ENCODE measurements at regions not wholly inside any gene's neighbourhood (a gene's known extent, or its start where the extent isn't known, plus 50 kb on each side); places are given as distances from the start of the nearest gene placed in this dataset.

DNA sequence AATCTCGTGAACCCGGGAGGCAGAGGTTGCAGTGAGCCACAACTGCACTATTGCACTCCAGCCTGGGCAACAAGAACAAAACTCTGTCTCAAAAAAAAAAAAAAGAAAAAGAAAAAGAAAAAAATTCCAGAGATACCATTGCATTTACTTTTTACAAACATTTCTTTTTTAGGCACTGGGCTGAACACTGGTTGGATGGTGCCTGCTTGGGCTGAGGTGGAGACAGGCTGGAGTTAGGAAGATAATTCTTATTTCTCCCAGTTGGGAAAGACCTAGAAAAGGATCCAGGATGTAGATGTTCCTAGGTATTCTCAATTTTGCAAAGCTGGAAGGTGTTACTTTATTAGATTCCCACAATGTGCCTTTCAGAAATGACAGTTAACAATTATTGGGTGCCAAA lies 49.9 kb upstream of the JMY start:
- TF ChIP-seq, protein P1, sequence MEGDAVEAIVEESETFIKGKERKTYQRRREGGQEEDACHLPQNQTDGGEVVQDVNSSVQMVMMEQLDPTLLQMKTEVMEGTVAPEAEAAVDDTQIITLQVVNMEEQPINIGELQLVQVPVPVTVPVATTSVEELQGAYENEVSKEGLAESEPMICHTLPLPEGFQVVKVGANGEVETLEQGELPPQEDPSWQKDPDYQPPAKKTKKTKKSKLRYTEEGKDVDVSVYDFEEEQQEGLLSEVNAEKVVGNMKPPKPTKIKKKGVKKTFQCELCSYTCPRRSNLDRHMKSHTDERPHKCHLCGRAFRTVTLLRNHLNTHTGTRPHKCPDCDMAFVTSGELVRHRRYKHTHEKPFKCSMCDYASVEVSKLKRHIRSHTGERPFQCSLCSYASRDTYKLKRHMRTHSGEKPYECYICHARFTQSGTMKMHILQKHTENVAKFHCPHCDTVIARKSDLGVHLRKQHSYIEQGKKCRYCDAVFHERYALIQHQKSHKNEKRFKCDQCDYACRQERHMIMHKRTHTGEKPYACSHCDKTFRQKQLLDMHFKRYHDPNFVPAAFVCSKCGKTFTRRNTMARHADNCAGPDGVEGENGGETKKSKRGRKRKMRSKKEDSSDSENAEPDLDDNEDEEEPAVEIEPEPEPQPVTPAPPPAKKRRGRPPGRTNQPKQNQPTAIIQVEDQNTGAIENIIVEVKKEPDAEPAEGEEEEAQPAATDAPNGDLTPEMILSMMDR (IDR thresholded peaks at IDR 0.05), result no peak
- no peak for TF ChIP-seq POLR2A (IDR thresholded peaks at IDR 0.05)
